CD14-positive monocyte (primary cell): ENCODE measurements at regions not wholly inside any gene's neighbourhood (a gene's known extent, or its start where the extent isn't known, plus 50 kb on each side); places are given as distances from the start of the nearest gene placed in this dataset.

ENCODE experiments used
- DNase-seq, 3 donors: peaks; one replicate each; pipeline ENCODE4 v3.0.0-alpha.2; 2011 to 2022
- H2AFZ ChIP-seq: 2 replicates; pipeline ENCODE4 v1.6.0; 2012; ENCODE audit warnings: mild to moderate bottlenecking, low read depth, low read length, inconsistent platforms; ENCODE audit not compliant: insufficient read depth, poor library complexity, severe bottlenecking
- H3K27ac ChIP-seq, 2 donors: 1 replicate in 1 of 2; 2 replicates in 1 of 2; pipeline ENCODE4 v1.5.1; 2012 to 2013; ENCODE audit warnings: low read length in 2 of 2, control low read depth in 1 of 2, inconsistent platforms in 1 of 2, low read depth in 1 of 2, mild to moderate bottlenecking in 1 of 2
- H3K27me3 ChIP-seq, 2 donors: one replicate each; pipeline versions ENCODE4 v1.6.0 to v1.6.1; 2011 to 2013; ENCODE audit warnings: low read length in 2 of 2; ENCODE audit not compliant: control insufficient read depth in 2 of 2, insufficient read depth in 2 of 2
- H3K36me3 ChIP-seq, 2 donors: replicated peaks in 1 of 2; 1 replicate in 1 of 2; 2 replicates in 1 of 2; pipeline versions ENCODE4 v1.5.1 to v1.6.1; 2012 to 2013; ENCODE audit warnings: low read length in 2 of 2, control low read depth in 1 of 2, inconsistent platforms in 1 of 2, mild to moderate bottlenecking in 1 of 2; ENCODE audit not compliant: insufficient read depth in 2 of 2, control insufficient read depth in 1 of 2
- H3K4me1 ChIP-seq, 2 donors: 1 replicate in 1 of 2; 2 replicates in 1 of 2; pipeline versions ENCODE4 v1.5.1 to v1.6.1; 2012 to 2013; ENCODE audit warnings: low read length in 2 of 2, control low read depth in 1 of 2, inconsistent platforms in 1 of 2, mild to moderate bottlenecking in 1 of 2, moderate library complexity in 1 of 2; ENCODE audit not compliant: insufficient read depth in 2 of 2, control insufficient read depth in 1 of 2
- H3K4me2 ChIP-seq: replicated peaks from 2 replicates; pipeline ENCODE3; 2012; ENCODE audit warnings: low read length, moderate library complexity, mild to moderate bottlenecking; ENCODE audit not compliant: poor library complexity, severe bottlenecking; ENCODE audit errors: extremely low read depth
- H3K4me3 ChIP-seq, 3 experiments: fragments of 200-600 bp in 1 of 3; sonication (generic) in 1 of 3; replicated peaks in 1 of 3; 1 replicate in 2 of 3; 2 replicates in 1 of 3; pipeline ENCODE4 v1.5.1; 2011 to 2013; ENCODE audit warnings: low read length in 3 of 3, mild to moderate bottlenecking in 3 of 3, control low read depth in 2 of 3, low read depth in 2 of 3, inconsistent platforms in 1 of 3, moderate library complexity in 1 of 3
- H3K79me2 ChIP-seq: 2 replicates; pipeline ENCODE4 v1.6.0; 2012; ENCODE audit warnings: mild to moderate bottlenecking, control low read depth, inconsistent platforms, low read length, moderate library complexity; ENCODE audit not compliant: insufficient read depth
- H3K9ac ChIP-seq: 2 replicates; pipeline ENCODE4 v1.6.0; 2017; ENCODE audit warnings: low read length, mild to moderate bottlenecking; ENCODE audit not compliant: insufficient read depth, poor library complexity, severe bottlenecking
- H3K9me3 ChIP-seq, 2 donors: replicated peaks in 1 of 2; 1 replicate in 1 of 2; 2 replicates in 1 of 2; pipeline versions ENCODE4 v1.5.1 to v1.6.1; 2012 to 2013; ENCODE audit warnings: low read length in 2 of 2, control low read depth in 1 of 2; ENCODE audit not compliant: control insufficient read depth in 1 of 2, insufficient read depth in 1 of 2
- H4K20me1 ChIP-seq: 2 replicates; pipeline ENCODE4 v1.6.0; 2012; ENCODE audit warnings: mild to moderate bottlenecking, low read length, control low read depth, moderate library complexity; ENCODE audit not compliant: insufficient read depth
- H3K27ac Mint-ChIP-seq, 7 donors: one replicate each; pipeline ENCODE4 v1.8.0; 2020; ENCODE audit warnings: mild to moderate bottlenecking in 7 of 7, mixed read lengths in 7 of 7, moderate library complexity in 6 of 7, inconsistent platforms in 2 of 7
- H3K27me3 Mint-ChIP-seq, 3 donors: one replicate each; pipeline ENCODE4 v1.8.0; 2021 to 2022; ENCODE audit warnings: low read depth in 3 of 3, mild to moderate bottlenecking in 3 of 3, mixed read lengths in 3 of 3, moderate library complexity in 3 of 3, inconsistent platforms in 1 of 3
- H3K36me3 Mint-ChIP-seq, 2 donors: one replicate each; pipeline ENCODE4 v1.8.0; 2020; ENCODE audit warnings: mixed read lengths in 2 of 2, inconsistent platforms in 1 of 2, mild to moderate bottlenecking in 1 of 2
- H3K4me1 Mint-ChIP-seq: one replicate; pipeline ENCODE4 v1.8.0; 2020; ENCODE audit warnings: mild to moderate bottlenecking, mixed read lengths
- H3K4me3 Mint-ChIP-seq, 2 donors: one replicate each; pipeline ENCODE4 v1.8.0; 2020; ENCODE audit warnings: mild to moderate bottlenecking in 2 of 2, mixed read lengths in 2 of 2, moderate library complexity in 1 of 2
- H3K9me3 Mint-ChIP-seq, 7 donors: one replicate each; pipeline ENCODE4 v1.8.0; 2020 to 2022; ENCODE audit warnings: mixed read lengths in 7 of 7, mild to moderate bottlenecking in 6 of 7, moderate library complexity in 6 of 7, inconsistent platforms in 2 of 7
- WGBS: methylation state at CpG from one replicate; pipeline ENCODE4 v1.1.5; 2013; ENCODE audit warnings: missing lambda C conversion rate; ENCODE audit not compliant: insufficient coverage; 5-methylcytosine and 5-hydroxymethylcytosine counted together
- intact Hi-C, 2 donors: fragments of 100-400 bp; cut with micrococcal nuclease; formaldehyde crosslinking; loops; one replicate each; pipeline versions ENCODE4 v1.15.0 to v1.15.1; 2023
- TF ChIP-seq, protein P1 (sequence below): fragments of 200-600 bp; IDR thresholded peaks from one replicate; pipeline ENCODE4 v1.8.0; 2022; ENCODE audit warnings: antibody characterized with exemption, mild to moderate bottlenecking

DNA sequence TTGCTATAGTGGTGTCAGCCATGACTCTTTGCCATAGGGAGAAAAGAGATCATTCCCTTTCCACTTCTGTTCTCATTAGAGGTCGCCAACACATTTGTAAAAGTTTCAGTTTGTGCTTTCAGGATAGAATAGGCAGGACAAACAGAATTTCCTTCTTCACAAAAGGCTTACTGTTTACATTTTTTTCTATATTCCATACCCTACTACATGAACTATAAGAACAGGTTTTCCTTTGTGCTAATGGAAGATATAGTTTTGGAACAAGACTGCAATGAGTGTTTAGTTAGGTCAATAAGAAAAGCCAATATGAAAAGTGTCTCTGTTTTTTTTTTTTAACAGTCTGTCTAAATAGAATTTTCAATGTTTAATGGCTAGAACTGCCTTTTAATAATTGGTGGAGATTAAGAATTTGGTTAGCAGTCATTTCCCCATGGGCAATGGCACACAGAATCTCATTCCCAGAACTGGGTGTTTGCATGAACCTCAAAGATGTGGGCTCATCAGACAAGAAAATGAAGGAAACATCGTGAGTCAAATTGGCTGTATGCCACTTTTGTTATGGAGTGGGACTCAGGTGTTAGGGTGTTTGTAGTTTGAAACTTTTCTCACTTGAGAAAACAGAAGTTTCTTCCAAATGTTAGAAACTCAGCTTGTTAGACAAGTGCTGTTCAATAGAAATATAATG lies 75.2 kb upstream of the PRLR start:
- Mint-ChIP-seq H3K9me3 (peaks cover 0 to 7% (median 1%) of the 10 kb centered on the region in 7 donors), H3K27ac (no peak overlapping the region), H3K4me3 (no peak overlapping the region), H3K27me3 (peaks cover 2% of the 10 kb centered on the region in 3 donors), H3K36me3 (no peaks in the 10 kb centered on the region), H3K4me1 (peaks cover 8% of the 10 kb centered on the region)
- Histone ChIP-seq H3K36me3 (no peaks in the 10 kb centered on the region), H3K9ac (no peak overlapping the region), H3K9me3 (no peaks in the 10 kb centered on the region), H3K4me2 (no peak overlapping the region), H3K27me3 (no peaks in the 10 kb centered on the region), H4K20me1 (no peaks in the 10 kb centered on the region), H3K4me1 (peaks cover 0 to 2% of the 10 kb centered on the region in 2 donors), H3K79me2 (no peaks in the 10 kb centered on the region), H3K4me3 (no peak overlapping the region), H3K27ac (no peak overlapping the region), H2AFZ (no peak overlapping the region)
- DNase-seq, result no peak
- intact Hi-C loops, result no loop called here
- TF ChIP-seq, protein P1, sequence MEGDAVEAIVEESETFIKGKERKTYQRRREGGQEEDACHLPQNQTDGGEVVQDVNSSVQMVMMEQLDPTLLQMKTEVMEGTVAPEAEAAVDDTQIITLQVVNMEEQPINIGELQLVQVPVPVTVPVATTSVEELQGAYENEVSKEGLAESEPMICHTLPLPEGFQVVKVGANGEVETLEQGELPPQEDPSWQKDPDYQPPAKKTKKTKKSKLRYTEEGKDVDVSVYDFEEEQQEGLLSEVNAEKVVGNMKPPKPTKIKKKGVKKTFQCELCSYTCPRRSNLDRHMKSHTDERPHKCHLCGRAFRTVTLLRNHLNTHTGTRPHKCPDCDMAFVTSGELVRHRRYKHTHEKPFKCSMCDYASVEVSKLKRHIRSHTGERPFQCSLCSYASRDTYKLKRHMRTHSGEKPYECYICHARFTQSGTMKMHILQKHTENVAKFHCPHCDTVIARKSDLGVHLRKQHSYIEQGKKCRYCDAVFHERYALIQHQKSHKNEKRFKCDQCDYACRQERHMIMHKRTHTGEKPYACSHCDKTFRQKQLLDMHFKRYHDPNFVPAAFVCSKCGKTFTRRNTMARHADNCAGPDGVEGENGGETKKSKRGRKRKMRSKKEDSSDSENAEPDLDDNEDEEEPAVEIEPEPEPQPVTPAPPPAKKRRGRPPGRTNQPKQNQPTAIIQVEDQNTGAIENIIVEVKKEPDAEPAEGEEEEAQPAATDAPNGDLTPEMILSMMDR, result no peak
- WGBS, result 80% methylated on average over 1 of the region's 2 CpGs

DNA sequence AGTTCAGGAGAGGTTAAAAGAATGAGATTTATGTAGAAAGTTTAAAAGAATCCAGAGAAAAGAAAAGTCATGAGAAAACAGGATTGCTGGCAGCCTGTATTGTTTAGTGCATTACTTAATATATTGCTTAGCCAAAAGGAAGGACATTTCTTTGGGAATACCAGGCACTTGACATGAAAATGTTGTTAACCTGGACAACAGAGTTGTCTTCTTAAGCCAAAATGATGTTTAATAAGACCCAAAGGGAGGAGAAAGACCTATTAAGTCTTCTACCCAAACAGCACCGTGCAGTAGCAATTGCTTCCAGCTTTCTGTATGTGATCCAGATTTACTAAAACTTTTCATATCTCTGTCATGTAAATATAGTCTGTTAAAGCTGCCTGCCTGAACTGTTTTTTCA lies 74.0 kb upstream of the PRLR start:
- H3K4me1 Mint-ChIP-seq, result peaks cover 8% of the 10 kb centered on the region
- no CpG with 5 or more reads among the region's 1 CpG for WGBS

More for the DNA sequence above, 74.0 kb upstream of the PRLR start:
- H3K36me3 Mint-ChIP-seq, result no peaks in the 10 kb centered on the region
- H3K27ac ChIP-seq, result no peak overlapping the region
- TF ChIP-seq, protein P1, result no peak
- peaks cover 0 to 7% (median 3%) of the 10 kb centered on the region in 7 donors for H3K9me3 Mint-ChIP-seq
- H3K79me2 ChIP-seq, result no peaks in the 10 kb centered on the region
- H3K4me3 ChIP-seq, result no peak overlapping the region
- H3K36me3 ChIP-seq, result no peaks in the 10 kb centered on the region
- DNase-seq, result no peak
- peaks cover 0 to 2% of the 10 kb centered on the region in 2 donors for H3K4me1 ChIP-seq
- H3K4me3 Mint-ChIP-seq, result no peak overlapping the region
- H3K4me2 ChIP-seq, result no peak overlapping the region
- no peaks in the 10 kb centered on the region for H3K27me3 ChIP-seq
- peaks cover 2% of the 10 kb centered on the region in 3 donors for H3K27me3 Mint-ChIP-seq
- no peak overlapping the region for H3K27ac Mint-ChIP-seq
- H4K20me1 ChIP-seq, result no peaks in the 10 kb centered on the region
- intact Hi-C loops, result no loop called here
- H3K9me3 ChIP-seq, result no peaks in the 10 kb centered on the region
- peak overlapping the region; percentile 37 for H2AFZ ChIP-seq
- no peak overlapping the region for H3K9ac ChIP-seq
